H1 (cell line): ENCODE measurements at regions not wholly inside any gene's neighbourhood (a gene's known extent, or its start where the extent isn't known, plus 50 kb on each side); places are given as distances from the start of the nearest gene placed in this dataset.

Experiments
- CTCF ChIA-PET: fragments of 300-600 bp; sonication (Branson Sonifier 250); formaldehyde crosslinking; loops from one replicate; lab custom pipeline; 2021; ENCODE audit not compliant: partially characterized antibody; lab: Charles Lee
- POLR2A ChIA-PET: fragments of 300-600 bp; sonication (Branson Sonifier 250); formaldehyde crosslinking; loops from one replicate; lab custom pipeline; 2021; ENCODE audit warnings: inconsistent platforms; ENCODE audit not compliant: partially characterized antibody; lab: Charles Lee
- DNase-seq, 2 experiments: peaks; one replicate each; pipeline versions ENCODE4 v3.0.0 to v3.0.0-alpha.2; 2010 to 2022; ENCODE audit warnings: low spot score in 2 of 2, low read depth in 1 of 2, mixed read lengths in 1 of 2
- FAIRE-seq: peaks from 2 replicates; lab custom pipeline; 2011; peaks lifted over from hg19 to GRCh38; lab: Jason Lieb, UNC
- H2AFZ ChIP-seq: 2 replicates; pipeline ENCODE4 v1.8.1; 2012; ENCODE audit warnings: low read length, inconsistent platforms
- H2AK5ac ChIP-seq: 2 replicates; pipeline ENCODE4 v1.6.1; 2013; ENCODE audit warnings: low read depth, low read length
- H2BK120ac ChIP-seq: replicated peaks from 2 replicates; pipeline ENCODE3; 2013; ENCODE audit warnings: low read depth, low read length, inconsistent platforms
- H2BK12ac ChIP-seq: 2 replicates; pipeline ENCODE4 v1.6.1; 2013; ENCODE audit warnings: low read depth, low read length
- H2BK15ac ChIP-seq: 2 replicates; pipeline ENCODE4 v1.6.1; 2013; ENCODE audit warnings: low read length
- H2BK20ac ChIP-seq: 2 replicates; pipeline ENCODE4 v1.6.1; 2013; ENCODE audit warnings: low read length
- H2BK5ac ChIP-seq: 2 replicates; pipeline ENCODE4 v1.6.1; 2013; ENCODE audit warnings: low read depth, low read length
- H3K14ac ChIP-seq: 2 replicates; pipeline ENCODE4 v1.6.1; 2013; ENCODE audit warnings: inconsistent platforms; ENCODE audit not compliant: insufficient read length
- H3K18ac ChIP-seq: 2 replicates; pipeline ENCODE4 v1.6.1; 2013; ENCODE audit warnings: low read length; ENCODE audit errors: extremely low read depth
- H3K23ac ChIP-seq: 2 replicates; pipeline ENCODE4 v1.6.1; 2013; ENCODE audit warnings: inconsistent platforms; ENCODE audit not compliant: insufficient read length
- H3K23me2 ChIP-seq: 2 replicates; pipeline ENCODE4 v1.6.1; 2013; ENCODE audit warnings: low read depth, low read length
- H3K27ac ChIP-seq: 2 replicates; pipeline ENCODE4 v1.6.1; 2011; ENCODE audit warnings: low read depth, low read length, inconsistent platforms
- H3K27me3 ChIP-seq, 4 experiments: replicated peaks in 1 of 4; 1 replicate in 1 of 4; 2 replicates in 3 of 4; pipeline versions ENCODE4 v1.6.1 to v1.8.1; 2011 to 2013; ENCODE audit warnings: low read length in 3 of 4, mild to moderate bottlenecking in 3 of 4, inconsistent platforms in 2 of 4, mixed read lengths in 2 of 4, moderate library complexity in 1 of 4; ENCODE audit not compliant: control insufficient read depth in 3 of 4, insufficient read depth in 3 of 4; ENCODE audit errors: extremely low read depth in 1 of 4
- H3K36me3 ChIP-seq, 4 experiments: 2 replicates each; pipeline versions ENCODE4 v1.6.1 to v1.8.1; 2011 to 2013; ENCODE audit warnings: mild to moderate bottlenecking in 4 of 4, low read length in 3 of 4, moderate library complexity in 2 of 4, control low read depth in 1 of 4, inconsistent platforms in 1 of 4; ENCODE audit not compliant: insufficient read depth in 4 of 4, control insufficient read depth in 2 of 4
- H3K4ac ChIP-seq: replicated peaks from 2 replicates; pipeline ENCODE3; 2013; ENCODE audit warnings: low read length, low read depth, mixed read lengths, inconsistent platforms; ENCODE audit not compliant: insufficient read length
- H3K4me1 ChIP-seq, 4 experiments: replicated peaks in 1 of 4; 1 replicate in 1 of 4; 2 replicates in 3 of 4; pipeline versions ENCODE4 v1.6.1 to v1.8.1; 2011 to 2013; ENCODE audit warnings: low read length in 3 of 4, inconsistent platforms in 2 of 4, mixed read lengths in 1 of 4; ENCODE audit not compliant: insufficient read depth in 4 of 4, control insufficient read depth in 3 of 4
- H3K4me2 ChIP-seq, 2 experiments: 2 replicates each; pipeline versions ENCODE4 v1.6.1 to v1.8.1; 2011 to 2013; ENCODE audit warnings: low read depth in 2 of 2, low read length in 2 of 2, control low read depth in 1 of 2, inconsistent platforms in 1 of 2, mild to moderate bottlenecking in 1 of 2; ENCODE audit not compliant: insufficient read depth in 1 of 2
- H3K4me3 ChIP-seq, 4 experiments: fragments of 200-600, 300-600 bp in 1 of 4; sonication (generic), shearing (Covaris generic), sonication (Bioruptor Twin) in 1 of 4; 2 replicates each; pipeline versions ENCODE4 v1.5.1 to v1.8.1; 2011 to 2016; ENCODE audit warnings: low read length in 4 of 4, low read depth in 3 of 4, control low read depth in 2 of 4, inconsistent platforms in 2 of 4, mild to moderate bottlenecking in 2 of 4, mixed read lengths in 1 of 4, moderate library complexity in 1 of 4; ENCODE audit not compliant: insufficient read depth in 2 of 4; ENCODE audit errors: extremely low read depth in 1 of 4
- H3K56ac ChIP-seq: replicated peaks from 2 replicates; pipeline ENCODE3; 2013; ENCODE audit warnings: low read depth, mild to moderate bottlenecking, mixed read lengths, low read length, inconsistent platforms; ENCODE audit not compliant: insufficient read length
- H3K79me1 ChIP-seq: 2 replicates; pipeline ENCODE4 v1.6.1; 2013; ENCODE audit warnings: low read depth, low read length, control low read depth
- H3K79me2 ChIP-seq, 2 experiments: 2 replicates each; pipeline versions ENCODE4 v1.6.1 to v1.8.1; 2012 to 2013; ENCODE audit warnings: low read length in 2 of 2, mild to moderate bottlenecking in 2 of 2, inconsistent platforms in 1 of 2; ENCODE audit not compliant: insufficient read depth in 2 of 2, control insufficient read depth in 1 of 2
- H3K9ac ChIP-seq, 4 experiments: replicated peaks in 1 of 4; 1 replicate in 1 of 4; 2 replicates in 3 of 4; pipeline versions ENCODE4 v1.6.1 to v1.8.1; 2011 to 2013; ENCODE audit warnings: low read depth in 3 of 4, low read length in 3 of 4, control low read depth in 2 of 4, mild to moderate bottlenecking in 2 of 4, moderate library complexity in 2 of 4, inconsistent platforms in 1 of 4; ENCODE audit errors: extremely low read depth in 1 of 4
- H3K9me3 ChIP-seq, 2 experiments: 2 replicates each; pipeline versions ENCODE4 v1.6.1 to v1.8.1; 2012 to 2013; ENCODE audit warnings: mild to moderate bottlenecking in 2 of 2, moderate library complexity in 2 of 2, control low read depth in 1 of 2, inconsistent platforms in 1 of 2, low read depth in 1 of 2, low read length in 1 of 2, mixed read lengths in 1 of 2; ENCODE audit not compliant: insufficient read depth in 2 of 2
- H4K20me1 ChIP-seq, 2 experiments: replicated peaks in 1 of 2; 2 replicates each; pipeline versions ENCODE3 to v1.8.1; 2011 to 2013; ENCODE audit warnings: inconsistent platforms in 2 of 2, low read length in 2 of 2, mild to moderate bottlenecking in 1 of 2; ENCODE audit not compliant: insufficient read depth in 2 of 2, control insufficient read depth in 1 of 2
- H4K5ac ChIP-seq: 2 replicates; pipeline ENCODE4 v1.6.1; 2013; ENCODE audit warnings: low read length, low read depth, mixed read lengths, inconsistent platforms; ENCODE audit not compliant: insufficient read length
- H4K8ac ChIP-seq: 2 replicates; pipeline ENCODE4 v1.8.0; 2013; ENCODE audit warnings: mild to moderate bottlenecking, moderate library complexity, low read length, inconsistent platforms; ENCODE audit not compliant: insufficient read depth; ENCODE audit errors: extremely low read depth
- H4K91ac ChIP-seq: replicated peaks from 2 replicates; pipeline ENCODE3; 2013; ENCODE audit warnings: low read length, mixed read lengths, inconsistent platforms; ENCODE audit not compliant: insufficient read length
- CBX5 ChIP-seq: fragments of 300-800, 300-1000 bp; sonication (generic); IDR thresholded peaks from 2 replicates; pipeline ENCODE4 v1.7.1; 2016; ENCODE audit warnings: antibody characterized with exemption, low read length, low read depth
- CHD2 ChIP-seq: IDR thresholded peaks from 2 replicates; pipeline ENCODE4 v1.6.1; 2012; ENCODE audit warnings: low read length, improper control_type of control experiment
- FOSL1 ChIP-seq: IDR thresholded peaks from 2 replicates; pipeline ENCODE4 v1.6.1; 2011; ENCODE audit warnings: mild to moderate bottlenecking, low read depth, low read length, moderate library complexity; ENCODE audit not compliant: insufficient read depth
- RXRA ChIP-seq: IDR thresholded peaks from 2 replicates; pipeline ENCODE4 v1.6.1; 2011; ENCODE audit warnings: low read depth, mild to moderate bottlenecking, low read length, moderate library complexity; ENCODE audit not compliant: insufficient read depth
- SIX5 ChIP-seq: IDR thresholded peaks from 2 replicates; pipeline ENCODE4 v1.6.1; 2011; ENCODE audit warnings: mild to moderate bottlenecking, low read depth, low read length
- TCF12 ChIP-seq: IDR thresholded peaks from 2 replicates; pipeline ENCODE4 v1.6.1; 2011; ENCODE audit warnings: low read depth, mild to moderate bottlenecking, low read length
- TEAD4 ChIP-seq: IDR thresholded peaks from 2 replicates; pipeline ENCODE4 v1.6.1; 2012; ENCODE audit warnings: low read depth, low read length, inconsistent platforms, mixed read lengths
- WGBS, 2 experiments: shearing (Covaris generic) in 1 of 2; methylation state at CpG; one replicate each; pipeline versions ENCODE4 v1.1.6 to v1.1.7; 2013 to 2015; ENCODE audit warnings: low lambda C conversion rate in 2 of 2, mixed read lengths in 2 of 2, inconsistent platforms in 1 of 2, low coverage in 1 of 2, missing lambda C conversion rate in 1 of 2; ENCODE audit not compliant: insufficient replicate concordance in 2 of 2, insufficient coverage in 1 of 2, insufficient read length in 1 of 2; ENCODE audit errors: extremely low coverage in 1 of 2, missing lambda C conversion rate in 1 of 2; 5-methylcytosine and 5-hydroxymethylcytosine counted together

GRCh38 chr6:156193381-156193780 lies 583.8 kb upstream of the ARID1B start:
- no peak overlapping the region for H3K4ac ChIP-seq
- FAIRE-seq, result no peak
- no peak overlapping the region for H3K4me2 ChIP-seq
- no peak for TF ChIP-seq CHD2
- TF ChIP-seq SIX5, result no peak
- no peak for TF ChIP-seq CBX5
- TF ChIP-seq RXRA, result no peak
- TF ChIP-seq FOSL1, result no peak
- TF ChIP-seq TCF12, result no peak
- TF ChIP-seq TEAD4, result no peak
- TF ChIP-seq, all 59 proteins: peak for 0
- Histone ChIP-seq H3K18ac (no peak overlapping the region), H2BK120ac (no peak overlapping the region), H2AFZ (no peak overlapping the region), H3K79me1 (no peaks in the 10 kb centered on the region), H3K79me2 (no peaks in the 10 kb centered on the region), H2AK5ac (no peak overlapping the region), H2BK12ac (no peak overlapping the region), H4K5ac (no peak overlapping the region), H3K14ac (no peak overlapping the region), H3K23me2 (no peaks in the 10 kb centered on the region; the same call in 1 of the 2 replicates), H3K27ac (no peak overlapping the region), H3K9me3 (no peaks in the 10 kb centered on the region), H4K8ac (no peak overlapping the region), H3K36me3 (no peaks in the 10 kb centered on the region), H3K56ac (no peak overlapping the region), H2BK15ac (no peak overlapping the region), H4K91ac (no peak overlapping the region), H4K20me1 (no peaks in the 10 kb centered on the region), H2BK20ac (no peak overlapping the region), H3K23ac (no peak overlapping the region), H3K4me1 (peaks cover 0 to 8% (median 0%) of the 10 kb centered on the region in 4 experiments; a peak in 3 of 7 replicates), H2BK5ac (no peak overlapping the region), H3K27me3 (no peaks in the 10 kb centered on the region), H3K9ac (no peak overlapping the region), H3K4me3 (no peak overlapping the region)
- WGBS, 2 experiments, result 90% methylated on average over 4 of the region's 4 CpGs; no CpG with 5 or more reads in 1 of the 2 experiments
- no peak for DNase-seq
- CTCF ChIA-PET, result no interaction called here
- POLR2A ChIA-PET, result no interaction called here
